Right lobe of liver (tissue), 4 donors: ENCODE measurements at regions not wholly inside any gene's neighbourhood (a gene's known extent, or its start where the extent isn't known, plus 50 kb on each side); places are given as distances from the start of the nearest gene placed in this dataset.
"Not testable (repeated sequence)": the region's sequence is repeated elsewhere in the genome, so short reads cannot be mapped to it uniquely, and the experiment has no call there.

ENCODE experiments used
- CTCF ChIP-seq, 4 donors: fragments of 200-600 bp in 3 of 4; fragments of 450-650 bp in 1 of 4; IDR thresholded peaks; one replicate each; pipeline versions ENCODE4 v1.5.1 to v1.8.0; 2016 to 2022; ENCODE audit warnings: antibody characterized with exemption in 4 of 4, mild to moderate bottlenecking in 2 of 4
- POLR2A ChIP-seq: fragments of 450-650 bp; IDR thresholded peaks from one replicate; pipeline ENCODE4 v1.6.1; 2017; ENCODE audit warnings: antibody characterized with exemption, mild to moderate bottlenecking
- donor health status: DM: no; HTN: no; CAD: no.
- donor health status: DM: no; HTN: no; CAD: no.
- donor health status: DM: no; HTN: yes; CAD: no.

GRCh38 chr3:194904999-194905398 is 219.3 kb downstream of the FAM43A start:
- not testable (repeated sequence) for TF ChIP-seq CTCF (IDR thresholded peaks at IDR 0.05); POLR2A
